ENCODE measurements at regions not wholly inside any gene's neighbourhood (a gene's known extent, or its start where the extent isn't known, plus 50 kb on each side); places are given as distances from the start of the nearest gene placed in this dataset.

DNA sequence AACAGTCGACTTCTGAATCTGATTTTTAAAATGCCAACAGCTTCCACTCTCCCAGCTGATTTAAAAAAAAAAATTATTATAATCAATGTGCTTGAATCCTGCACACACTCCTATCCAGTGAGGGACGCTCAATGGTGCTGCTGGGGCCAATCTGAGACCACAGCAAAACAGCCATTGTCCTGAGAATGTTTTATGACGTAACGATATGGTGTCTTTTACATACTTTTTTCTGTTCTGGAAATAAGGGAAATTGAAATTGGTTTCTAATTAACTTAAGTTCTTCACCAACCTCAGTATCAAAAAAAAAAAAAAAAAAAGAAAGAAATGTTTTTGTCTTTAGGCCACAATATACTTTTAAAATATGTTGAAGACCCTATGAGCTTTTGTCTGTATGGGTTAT lies 66.1 kb upstream of the SOX1 start:
- Histone ChIP-seq H3K27ac (ENCODE audit: low read length) (no peak overlapping the region), H3K36me3 (ENCODE audit: control insufficient read depth, insufficient read depth, low read length) (no peaks in the 10 kb centered on the region), H3K27me3 (ENCODE audit: control insufficient read depth, insufficient read depth, low read length) (no peaks in the 10 kb centered on the region; the same call in 1 of the 2 replicates), H3K4me3 (ENCODE audit: low read depth in 2 of 2, low read length in 2 of 2) (no peak overlapping the region), H3K4me1 (ENCODE audit: control insufficient read depth, insufficient read depth, low read length) (no peaks in the 10 kb centered on the region), H3K9me3 (ENCODE audit: control insufficient read depth, insufficient read depth, low read depth, low read length) (no peaks in the 10 kb centered on the region)
- DNase-seq (ENCODE audit: low read depth, low spot score) (no peak), ATAC-seq (no peak)
- no TSS peak for BruUV-seq (replicated peaks)
- TF ChIP-seq, protein P1, sequence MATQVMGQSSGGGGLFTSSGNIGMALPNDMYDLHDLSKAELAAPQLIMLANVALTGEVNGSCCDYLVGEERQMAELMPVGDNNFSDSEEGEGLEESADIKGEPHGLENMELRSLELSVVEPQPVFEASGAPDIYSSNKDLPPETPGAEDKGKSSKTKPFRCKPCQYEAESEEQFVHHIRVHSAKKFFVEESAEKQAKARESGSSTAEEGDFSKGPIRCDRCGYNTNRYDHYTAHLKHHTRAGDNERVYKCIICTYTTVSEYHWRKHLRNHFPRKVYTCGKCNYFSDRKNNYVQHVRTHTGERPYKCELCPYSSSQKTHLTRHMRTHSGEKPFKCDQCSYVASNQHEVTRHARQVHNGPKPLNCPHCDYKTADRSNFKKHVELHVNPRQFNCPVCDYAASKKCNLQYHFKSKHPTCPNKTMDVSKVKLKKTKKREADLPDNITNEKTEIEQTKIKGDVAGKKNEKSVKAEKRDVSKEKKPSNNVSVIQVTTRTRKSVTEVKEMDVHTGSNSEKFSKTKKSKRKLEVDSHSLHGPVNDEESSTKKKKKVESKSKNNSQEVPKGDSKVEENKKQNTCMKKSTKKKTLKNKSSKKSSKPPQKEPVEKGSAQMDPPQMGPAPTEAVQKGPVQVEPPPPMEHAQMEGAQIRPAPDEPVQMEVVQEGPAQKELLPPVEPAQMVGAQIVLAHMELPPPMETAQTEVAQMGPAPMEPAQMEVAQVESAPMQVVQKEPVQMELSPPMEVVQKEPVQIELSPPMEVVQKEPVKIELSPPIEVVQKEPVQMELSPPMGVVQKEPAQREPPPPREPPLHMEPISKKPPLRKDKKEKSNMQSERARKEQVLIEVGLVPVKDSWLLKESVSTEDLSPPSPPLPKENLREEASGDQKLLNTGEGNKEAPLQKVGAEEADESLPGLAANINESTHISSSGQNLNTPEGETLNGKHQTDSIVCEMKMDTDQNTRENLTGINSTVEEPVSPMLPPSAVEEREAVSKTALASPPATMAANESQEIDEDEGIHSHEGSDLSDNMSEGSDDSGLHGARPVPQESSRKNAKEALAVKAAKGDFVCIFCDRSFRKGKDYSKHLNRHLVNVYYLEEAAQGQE (IDR thresholded peaks at IDR 0.05; ENCODE audit: insufficient read depth in 1 of 2, low read depth in 2 of 2, low read length in 1 of 2): no peak
- no peak for TF ChIP-seq POLR2AphosphoS5 (IDR thresholded peaks at IDR 0.05; ENCODE audit: low read depth, low read length)
- no peak for TF ChIP-seq TCF7L2 (IDR thresholded peaks at IDR 0.05; ENCODE audit: low read depth, low read length)
- TF ChIP-seq, protein P2, sequence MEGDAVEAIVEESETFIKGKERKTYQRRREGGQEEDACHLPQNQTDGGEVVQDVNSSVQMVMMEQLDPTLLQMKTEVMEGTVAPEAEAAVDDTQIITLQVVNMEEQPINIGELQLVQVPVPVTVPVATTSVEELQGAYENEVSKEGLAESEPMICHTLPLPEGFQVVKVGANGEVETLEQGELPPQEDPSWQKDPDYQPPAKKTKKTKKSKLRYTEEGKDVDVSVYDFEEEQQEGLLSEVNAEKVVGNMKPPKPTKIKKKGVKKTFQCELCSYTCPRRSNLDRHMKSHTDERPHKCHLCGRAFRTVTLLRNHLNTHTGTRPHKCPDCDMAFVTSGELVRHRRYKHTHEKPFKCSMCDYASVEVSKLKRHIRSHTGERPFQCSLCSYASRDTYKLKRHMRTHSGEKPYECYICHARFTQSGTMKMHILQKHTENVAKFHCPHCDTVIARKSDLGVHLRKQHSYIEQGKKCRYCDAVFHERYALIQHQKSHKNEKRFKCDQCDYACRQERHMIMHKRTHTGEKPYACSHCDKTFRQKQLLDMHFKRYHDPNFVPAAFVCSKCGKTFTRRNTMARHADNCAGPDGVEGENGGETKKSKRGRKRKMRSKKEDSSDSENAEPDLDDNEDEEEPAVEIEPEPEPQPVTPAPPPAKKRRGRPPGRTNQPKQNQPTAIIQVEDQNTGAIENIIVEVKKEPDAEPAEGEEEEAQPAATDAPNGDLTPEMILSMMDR (IDR thresholded peaks at IDR 0.05): no peak
- TF ChIP-seq SIN3A (IDR thresholded peaks at IDR 0.05; ENCODE audit: borderline replicate concordance, insufficient read depth, low read depth, low read length): no peak
- in situ Hi-C loops (cut with HindIII; ENCODE audit: low pct_unique_long_range_greater_than_20kb, low sequenced_read_pairs) (no loop called here), intact Hi-C loops (cut with micrococcal nuclease; ENCODE audit: unreplicated experiment) (no loop called here)
- ChIA-PET POLR2A (no interaction called here), CTCF (no interaction called here)

DNA sequence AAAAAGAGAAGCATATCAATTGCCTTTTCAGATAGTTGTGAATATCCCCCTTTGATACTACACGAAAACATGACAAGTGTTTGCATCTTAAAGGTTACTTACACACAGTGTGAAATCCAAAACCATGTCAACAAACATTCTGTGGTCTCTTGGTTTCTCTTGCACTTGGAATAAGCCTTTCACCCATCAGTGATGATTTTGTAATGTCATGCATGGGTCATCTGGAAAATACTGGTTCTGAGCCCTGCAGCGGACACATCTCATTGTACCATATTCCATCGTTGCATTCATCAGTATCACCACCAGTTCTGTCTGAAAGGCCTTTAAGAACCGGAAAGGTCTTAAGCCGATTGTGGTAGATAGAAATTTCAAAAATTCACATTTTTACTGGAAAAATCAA lies 65.4 kb upstream of the SOX1 start:
- Histone ChIP-seq H3K9me3 (ENCODE audit: control insufficient read depth, insufficient read depth, low read depth, low read length) (no peaks in the 10 kb centered on the region), H3K27ac (ENCODE audit: low read length) (no peak overlapping the region), H3K4me3 (ENCODE audit: low read depth in 2 of 2, low read length in 2 of 2) (no peak overlapping the region), H3K36me3 (ENCODE audit: control insufficient read depth, insufficient read depth, low read length) (no peaks in the 10 kb centered on the region), H3K4me1 (ENCODE audit: control insufficient read depth, insufficient read depth, low read length) (no peaks in the 10 kb centered on the region), H3K27me3 (ENCODE audit: control insufficient read depth, insufficient read depth, low read length) (no peaks in the 10 kb centered on the region; the same call in 1 of the 2 replicates)
- ChIA-PET CTCF (no interaction called here), POLR2A (no interaction called here)
- TF ChIP-seq SIN3A (IDR thresholded peaks at IDR 0.05; ENCODE audit: borderline replicate concordance, insufficient read depth, low read depth, low read length): no peak
- in situ Hi-C loops (cut with HindIII; ENCODE audit: low pct_unique_long_range_greater_than_20kb, low sequenced_read_pairs): no loop called here
- intact Hi-C loops (cut with micrococcal nuclease; ENCODE audit: unreplicated experiment): no loop called here
- BruUV-seq (replicated peaks): no TSS peak
- DNase-seq (ENCODE audit: low read depth, low spot score) (no peak), ATAC-seq (no peak)

DNA sequence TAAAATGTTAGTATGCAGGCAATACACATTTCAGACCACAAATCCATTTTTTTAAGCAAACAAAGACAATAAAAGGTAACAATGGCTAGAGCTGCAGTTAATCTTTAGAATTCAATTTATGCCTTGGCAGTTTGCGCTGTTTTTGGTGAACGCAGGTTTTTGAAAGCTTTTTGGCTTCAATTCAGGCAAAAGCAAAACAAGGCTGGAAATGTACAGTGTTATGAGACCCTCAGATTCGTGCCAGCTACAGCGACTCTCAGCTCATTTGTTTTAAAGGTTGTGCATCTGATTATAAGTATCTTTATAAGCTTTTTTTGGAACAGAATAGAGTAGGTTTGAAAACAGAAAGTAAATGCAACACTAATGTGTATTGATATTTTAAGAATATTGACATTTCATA lies 63.6 kb upstream of the SOX1 start:
- intact Hi-C loops (cut with micrococcal nuclease; ENCODE audit: unreplicated experiment) (no loop called here), in situ Hi-C loops (cut with HindIII; ENCODE audit: low pct_unique_long_range_greater_than_20kb, low sequenced_read_pairs) (no loop called here)
- Histone ChIP-seq H3K36me3 (ENCODE audit: control insufficient read depth, insufficient read depth, low read length) (no peaks in the 10 kb centered on the region), H3K9me3 (ENCODE audit: control insufficient read depth, insufficient read depth, low read depth, low read length) (no peaks in the 10 kb centered on the region), H3K27me3 (ENCODE audit: control insufficient read depth, insufficient read depth, low read length) (no peaks in the 10 kb centered on the region; the same call in 1 of the 2 replicates), H3K4me1 (ENCODE audit: control insufficient read depth, insufficient read depth, low read length) (no peaks in the 10 kb centered on the region), H3K4me3 (ENCODE audit: low read depth in 2 of 2, low read length in 2 of 2) (no peak overlapping the region), H3K27ac (ENCODE audit: low read length) (no peak overlapping the region)
- CTCF ChIA-PET: no interaction called here
- DNase-seq (ENCODE audit: low read depth, low spot score) (no peak), ATAC-seq (no peak)
- POLR2A ChIA-PET: no interaction called here
- TF ChIP-seq, protein P2 (IDR thresholded peaks at IDR 0.05): no peak
- TF ChIP-seq, protein P1 (IDR thresholded peaks at IDR 0.05; ENCODE audit: insufficient read depth in 1 of 2, low read depth in 2 of 2, low read length in 1 of 2): no peak
- TF ChIP-seq SIN3A (IDR thresholded peaks at IDR 0.05; ENCODE audit: borderline replicate concordance, insufficient read depth, low read depth, low read length) (no peak), TCF7L2 (IDR thresholded peaks at IDR 0.05; ENCODE audit: low read depth, low read length) (no peak), POLR2AphosphoS5 (IDR thresholded peaks at IDR 0.05; ENCODE audit: low read depth, low read length) (no peak)
- BruUV-seq (replicated peaks): no TSS peak
